ENCODE measurements at regions not wholly inside any gene's neighbourhood (a gene's known extent, or its start where the extent isn't known, plus 50 kb on each side); places are given as distances from the start of the nearest gene placed in this dataset.

DNA sequence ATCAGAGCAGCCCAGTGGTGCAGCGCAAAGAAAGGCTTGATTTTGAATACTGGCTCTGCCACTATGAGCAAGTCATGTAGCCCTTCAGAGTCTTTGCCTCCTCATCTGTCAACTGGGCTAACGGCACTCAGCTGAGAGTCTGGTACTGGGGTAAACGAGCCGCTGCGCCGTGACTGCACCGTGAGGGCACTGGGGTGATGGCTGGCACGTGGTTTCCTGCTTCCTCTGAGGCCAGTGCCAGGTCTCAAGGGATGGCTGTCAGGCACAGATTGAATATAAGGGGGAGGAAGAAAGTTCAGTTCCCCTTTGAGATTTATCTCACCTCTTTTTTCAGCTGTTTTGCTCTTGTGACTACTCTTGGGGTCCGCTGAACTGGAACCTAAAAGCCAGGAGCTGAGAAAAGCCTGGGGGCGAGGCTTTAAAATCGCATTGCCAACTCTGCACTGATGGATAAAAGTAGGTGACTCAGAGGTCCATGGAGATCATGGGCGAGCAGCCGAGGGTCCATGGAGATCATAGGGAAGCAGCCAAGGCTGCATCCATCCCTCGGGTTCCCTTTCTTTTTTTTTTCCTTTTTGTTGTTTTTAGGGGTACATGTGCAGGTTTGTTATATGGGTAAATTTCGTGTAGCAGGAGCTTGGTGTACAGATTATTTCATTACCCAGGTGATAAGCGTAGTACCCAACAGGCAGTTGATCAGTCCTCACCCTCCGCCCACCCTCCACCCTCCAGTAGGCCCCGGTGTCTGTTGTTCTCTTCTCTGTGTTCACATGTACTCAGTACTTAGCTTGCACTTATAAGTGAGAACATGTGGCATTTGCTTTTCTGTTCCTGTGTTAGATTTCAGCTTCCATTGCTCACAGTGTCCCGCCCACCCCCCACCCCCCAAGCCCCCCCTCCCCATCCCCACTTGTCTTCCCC is 114.3 kb downstream of the SPP2 start:
- no peak overlapping the region for H3K27ac ChIP-seq (ENCODE audit: low read depth in 1 of 2, low read length in 2 of 2)
- TF ChIP-seq CTCF (IDR thresholded peaks at IDR 0.05), result no peak
- no peak overlapping the region for H3K9ac ChIP-seq (ENCODE audit: insufficient read depth, low read length, poor library complexity, severe bottlenecking)
- no peak for DNase-seq
- no peak overlapping the region for H3K4me2 ChIP-seq (replicated peaks; ENCODE audit: extremely low read depth, low read length, poor library complexity, severe bottlenecking)
- H4K20me1 ChIP-seq (ENCODE audit: insufficient read depth, low read length), result no peaks in the 10 kb centered on the region
- peak overlapping the region in 1 of 7 donors; percentile 48 for H3K27ac Mint-ChIP-seq
- no peak overlapping the region for H2AFZ ChIP-seq (ENCODE audit: insufficient read depth, low read depth, low read length, poor library complexity, severe bottlenecking)
- H3K36me3 Mint-ChIP-seq, result no peaks in the 10 kb centered on the region
- intact Hi-C loops (cut with micrococcal nuclease), result no loop called here
- no peaks in the 10 kb centered on the region for H3K36me3 ChIP-seq (replicated peaks in 1 of 2; ENCODE audit: control insufficient read depth in 1 of 2, insufficient read depth in 2 of 2, low read length in 2 of 2)
- no peaks in the 10 kb centered on the region for H3K27me3 ChIP-seq (ENCODE audit: control insufficient read depth in 2 of 2, insufficient read depth in 2 of 2, low read length in 2 of 2)
- no peaks in the 10 kb centered on the region for H3K79me2 ChIP-seq (ENCODE audit: insufficient read depth, low read length)
- peaks cover 0 to 3% (median 0%) of the 10 kb centered on the region in 7 donors for H3K9me3 Mint-ChIP-seq
- no peak overlapping the region for H3K4me3 Mint-ChIP-seq
- no peaks in the 10 kb centered on the region for H3K4me1 ChIP-seq (ENCODE audit: control insufficient read depth in 1 of 2, insufficient read depth in 2 of 2, low read length in 2 of 2)
- no peak overlapping the region for H3K4me3 ChIP-seq (replicated peaks in 1 of 3; ENCODE audit: low read depth in 2 of 3, low read length in 3 of 3)
- WGBS (ENCODE audit: insufficient coverage), result 42% methylated on average over 13 of the region's 19 CpGs
- H3K9me3 ChIP-seq (replicated peaks in 1 of 2; ENCODE audit: control insufficient read depth in 1 of 2, insufficient read depth in 1 of 2, low read length in 2 of 2), result no peaks in the 10 kb centered on the region
- no peaks in the 10 kb centered on the region for H3K4me1 Mint-ChIP-seq
- peaks cover 0 to 4% (median 4%) of the 10 kb centered on the region in 3 donors for H3K27me3 Mint-ChIP-seq (ENCODE audit: low read depth in 3 of 3)

DNA sequence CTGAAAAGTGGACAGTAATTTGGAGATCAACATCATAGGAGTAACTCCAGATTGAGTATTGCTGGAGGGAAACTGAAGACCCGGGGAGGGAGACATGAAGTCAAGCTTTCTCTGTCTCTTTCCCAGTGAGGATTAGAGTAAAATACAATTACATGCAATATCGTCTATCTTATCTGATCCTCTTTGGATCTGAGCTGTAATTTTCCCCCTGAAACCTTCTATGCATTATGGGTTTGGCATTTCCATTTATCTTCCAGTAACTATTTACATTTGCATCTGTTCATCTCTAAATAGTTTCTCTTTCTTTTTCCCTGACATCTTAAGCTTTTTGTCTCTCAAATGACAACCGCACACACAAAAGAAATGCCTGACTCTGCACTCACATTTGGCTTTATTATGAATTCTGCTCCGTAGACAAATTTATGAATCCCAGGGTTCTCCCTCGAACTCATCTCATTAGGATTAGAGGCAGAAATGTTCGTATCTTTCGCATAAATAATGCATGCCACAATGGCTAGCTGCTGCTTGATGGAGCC is 113.1 kb downstream of the SPP2 start:
- H3K4me1 ChIP-seq (ENCODE audit: control insufficient read depth in 1 of 2, insufficient read depth in 2 of 2, low read length in 2 of 2), result no peaks in the 10 kb centered on the region
- no peaks in the 10 kb centered on the region for H3K9me3 ChIP-seq (replicated peaks in 1 of 2; ENCODE audit: control insufficient read depth in 1 of 2, insufficient read depth in 1 of 2, low read length in 2 of 2)
- no peak overlapping the region for H3K27ac ChIP-seq (ENCODE audit: low read depth in 1 of 2, low read length in 2 of 2)
- intact Hi-C loops (cut with micrococcal nuclease), result no loop called here
- no peak overlapping the region for H3K27ac Mint-ChIP-seq
- no peak overlapping the region for H3K4me3 ChIP-seq (replicated peaks in 1 of 3; ENCODE audit: low read depth in 2 of 3, low read length in 3 of 3)
- H3K27me3 Mint-ChIP-seq (ENCODE audit: low read depth in 3 of 3), result peaks cover 0 to 4% (median 4%) of the 10 kb centered on the region in 3 donors
- no peak overlapping the region for H3K4me2 ChIP-seq (replicated peaks; ENCODE audit: extremely low read depth, low read length, poor library complexity, severe bottlenecking)
- H2AFZ ChIP-seq (ENCODE audit: insufficient read depth, low read depth, low read length, poor library complexity, severe bottlenecking), result no peak overlapping the region
- no peak for TF ChIP-seq CTCF (IDR thresholded peaks at IDR 0.05)
- no peak overlapping the region for H3K9ac ChIP-seq (ENCODE audit: insufficient read depth, low read length, poor library complexity, severe bottlenecking)
- no peaks in the 10 kb centered on the region for H3K4me1 Mint-ChIP-seq
- H3K4me3 Mint-ChIP-seq, result no peak overlapping the region
- no peaks in the 10 kb centered on the region for H3K79me2 ChIP-seq (ENCODE audit: insufficient read depth, low read length)
- WGBS (ENCODE audit: insufficient coverage), result 93% methylated on average over 3 of the region's 7 CpGs
- peaks cover 0 to 3% (median 0%) of the 10 kb centered on the region in 7 donors for H3K9me3 Mint-ChIP-seq
- H3K27me3 ChIP-seq (ENCODE audit: control insufficient read depth in 2 of 2, insufficient read depth in 2 of 2, low read length in 2 of 2), result no peaks in the 10 kb centered on the region
- H3K36me3 Mint-ChIP-seq, result no peaks in the 10 kb centered on the region
- H3K36me3 ChIP-seq (replicated peaks in 1 of 2; ENCODE audit: control insufficient read depth in 1 of 2, insufficient read depth in 2 of 2, low read length in 2 of 2), result no peaks in the 10 kb centered on the region
- no peak for DNase-seq
- H4K20me1 ChIP-seq (ENCODE audit: insufficient read depth, low read length), result no peaks in the 10 kb centered on the region
